SH-SY5Y (cell line): ENCODE measurements at regions not wholly inside any gene's neighbourhood (a gene's known extent, or its start where the extent isn't known, plus 50 kb on each side); places are given as distances from the start of the nearest gene placed in this dataset.

Experiments
- GATA2 ChIP-seq: IDR thresholded peaks from 2 replicates; pipeline ENCODE4 v1.6.1; 2011; ENCODE audit warnings: mild to moderate bottlenecking, low read depth, low read length
- GATA3 ChIP-seq: IDR thresholded peaks from 2 replicates; pipeline ENCODE4 v1.6.1; 2011; ENCODE audit warnings: low read depth, mild to moderate bottlenecking, low read length, moderate library complexity

DNA sequence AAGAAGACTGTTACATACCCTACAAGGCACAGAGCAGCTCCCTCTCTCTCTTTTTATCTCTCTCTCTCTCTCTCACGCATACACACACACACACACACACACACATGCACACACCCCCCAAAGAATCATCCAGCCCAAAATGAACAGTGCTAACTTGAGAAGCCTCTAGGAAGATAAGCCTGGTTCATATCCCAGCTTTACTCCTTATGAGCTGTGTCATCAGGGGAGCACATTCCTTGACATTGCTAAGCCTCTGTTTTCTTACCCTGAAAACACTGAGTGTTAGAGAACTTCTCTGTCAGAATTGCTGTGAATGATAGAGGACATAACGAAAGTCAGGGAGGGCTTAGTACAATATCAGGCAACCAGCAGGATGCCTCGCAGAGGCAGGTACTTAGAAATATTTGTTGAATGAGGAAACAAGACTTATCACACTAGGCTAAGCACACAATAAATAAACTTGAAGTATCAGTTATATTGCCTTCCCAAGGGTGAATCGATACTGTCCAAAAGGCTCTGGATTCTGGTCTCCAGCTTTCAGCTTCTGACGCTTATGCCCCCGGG, 725.6 kb upstream of the ID2 start:
- no peak for TF ChIP-seq GATA2
- no peak for TF ChIP-seq GATA3
